Upper lobe of left lung (tissue), 6 donors: ENCODE measurements at regions not wholly inside any gene's neighbourhood (a gene's known extent, or its start where the extent isn't known, plus 50 kb on each side); places are given as distances from the start of the nearest gene placed in this dataset.

ENCODE experiments used
- ATAC-seq, 2 donors: fragments of 200-7000 bp; cut with Tn5 transposase; one replicate each; pipeline ENCODE4 v1.9.1; 2022; ENCODE audit warnings: mild to moderate bottlenecking in 2 of 2, moderate library complexity in 2 of 2; ENCODE audit not compliant: low FRiP score in 2 of 2
- DNase-seq, 2 donors: peaks; one replicate each; pipeline ENCODE4 v3.0.0-alpha.2; 2019 to 2020
- H3K27ac ChIP-seq, 4 donors: fragments of 200-600 bp; sonication (generic); one replicate each; pipeline ENCODE4 v1.5.1; 2016 to 2019
- H3K27me3 ChIP-seq, 4 donors: fragments of 200-600 bp; sonication (generic); one replicate each; pipeline ENCODE4 v1.5.1; 2017 to 2019
- H3K36me3 ChIP-seq, 4 donors: fragments of 200-600 bp; sonication (generic); one replicate each; pipeline ENCODE4 v1.5.1; 2016 to 2019
- H3K4me1 ChIP-seq, 4 donors: fragments of 200-600 bp; sonication (generic); one replicate each; pipeline ENCODE4 v1.5.1; 2018 to 2019
- H3K4me3 ChIP-seq, 4 donors: fragments of 200-600 bp; sonication (generic); one replicate each; pipeline ENCODE4 v1.5.1; 2017 to 2019; ENCODE audit warnings: mild to moderate bottlenecking in 2 of 4, moderate library complexity in 1 of 4
- H3K9me3 ChIP-seq, 4 donors: fragments of 200-600 bp; sonication (generic); one replicate each; pipeline ENCODE4 v1.5.1; 2018 to 2019
- CTCF ChIP-seq, 6 experiments: fragments of 450-650 bp in 4 of 6; fragments of 200-600 bp in 2 of 6; sonication (generic) in 2 of 6; IDR thresholded peaks; one replicate each; pipeline ENCODE4 v1.5.1; 2016 to 2019; ENCODE audit warnings: antibody characterized with exemption in 6 of 6
- EP300 ChIP-seq, 4 donors: sonication (generic); formaldehyde crosslinking; IDR thresholded peaks; one replicate each; pipeline ENCODE4 v1.5.1; 2017; ENCODE audit warnings: antibody characterized with exemption in 4 of 4, control low read depth in 2 of 4
- POLR2A ChIP-seq, 4 donors: fragments of 450-650 bp; IDR thresholded peaks; one replicate each; pipeline ENCODE4 v1.5.1; 2016 to 2017; ENCODE audit warnings: antibody characterized with exemption in 4 of 4, mild to moderate bottlenecking in 2 of 4
- POLR2AphosphoS5 ChIP-seq, 2 donors: sonication (generic); formaldehyde crosslinking; IDR thresholded peaks; one replicate each; pipeline ENCODE4 v1.5.1; 2017; ENCODE audit warnings: antibody characterized with exemption in 2 of 2
- WGBS, 2 donors: methylation state at CpG; one replicate each; pipeline ENCODE4 v1.1.5; 2017 to 2018; 5-methylcytosine and 5-hydroxymethylcytosine counted together
- small RNA-seq, 4 donors: library from RNA; depleted of rRNA; stranded (forward); fragments of <200 nt; gene quantifications; one replicate each; pipeline ENCODE3, GENCODE V24; 2016
- donor health status: DM: no; HTN: no; CAD: no; lungs with moderate emphysema.
- donor health status: DM: no; HTN: yes; CAD: no; lungs with severe emphysema.

- no peak overlapping the region for H3K27ac ChIP-seq
- DNase-seq = no peak
- no peaks in the 10 kb centered on the region for H3K27me3 ChIP-seq
- TF ChIP-seq CTCF (IDR thresholded peaks at IDR 0.05) (no peak), POLR2A (IDR thresholded peaks at IDR 0.05) (no peak), POLR2AphosphoS5 (IDR thresholded peaks at IDR 0.05) (no peak), EP300 (IDR thresholded peaks at IDR 0.05) (no peak)
- H3K4me1 ChIP-seq = peaks cover 0 to 4% (median 0%) of the 10 kb centered on the region in 4 donors
- WGBS, 2 donors = 52 to 57% methylated on average over 3 of the region's 3 CpGs
- ATAC-seq = no peak
- no peaks in the 10 kb centered on the region for H3K9me3 ChIP-seq
- H3K4me3 ChIP-seq = no peak overlapping the region
- no peaks in the 10 kb centered on the region for H3K36me3 ChIP-seq
These were observed 65.5 kb upstream of the PCSK5 start for GRCh38 chr9:75824816-75825568.

DNA sequence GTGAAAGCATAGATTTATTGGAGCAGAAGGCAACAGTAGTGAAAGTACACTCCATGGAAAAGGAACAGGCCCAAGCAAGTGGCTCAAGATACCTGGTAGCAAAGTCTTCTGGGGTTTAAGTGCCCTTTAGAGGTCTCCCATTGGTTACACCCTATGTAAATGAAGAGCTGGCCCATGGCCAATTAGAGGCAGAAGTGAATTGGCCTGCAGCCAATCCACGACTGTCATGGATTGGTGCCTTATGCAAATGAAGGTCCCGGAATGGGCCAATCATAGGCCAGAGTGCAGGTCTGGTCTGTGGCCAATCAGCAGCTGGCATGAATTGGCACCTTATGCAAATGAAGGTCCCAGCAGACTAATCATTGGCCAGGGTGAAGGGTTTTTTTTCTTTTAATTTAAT, 64.2 kb upstream of the PCSK5 start:
- TF ChIP-seq POLR2AphosphoS5 (IDR thresholded peaks at IDR 0.05) = no peak
- no peak for TF ChIP-seq EP300 (IDR thresholded peaks at IDR 0.05)
- TF ChIP-seq CTCF (IDR thresholded peaks at IDR 0.05) = no peak
- TF ChIP-seq POLR2A (IDR thresholded peaks at IDR 0.05) = no peak
- Histone ChIP-seq H3K36me3 (no peaks in the 10 kb centered on the region), H3K4me3 (no peak overlapping the region), H3K27ac (no peak overlapping the region), H3K27me3 (no peaks in the 10 kb centered on the region), H3K9me3 (no peaks in the 10 kb centered on the region), H3K4me1 (peaks cover 0 to 4% (median 0%) of the 10 kb centered on the region in 4 donors)
- DNase-seq (no peak), ATAC-seq (no peak)
- 45 to 51% methylated on average over 2 of the region's 2 CpGs for WGBS, 2 donors

DNA sequence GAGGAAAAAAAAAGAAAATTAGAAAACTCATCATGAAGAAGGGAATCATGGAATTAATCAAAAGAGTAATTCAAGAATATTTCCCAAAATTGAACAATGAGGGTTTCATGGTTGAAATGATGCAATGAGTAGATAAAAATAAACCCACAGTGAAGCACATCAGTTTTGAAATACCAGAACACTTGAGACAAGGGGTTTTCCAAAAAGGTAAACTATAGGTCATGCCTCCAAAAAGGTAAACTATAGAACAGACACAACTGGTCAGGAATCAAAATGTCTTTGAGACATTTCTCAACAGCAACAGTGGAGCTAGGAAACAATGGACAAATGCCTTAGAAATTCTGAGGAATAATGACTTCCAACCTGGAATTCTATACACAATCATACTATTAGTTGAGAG, 60.2 kb upstream of the PCSK5 start:
- Histone ChIP-seq H3K36me3 (no peaks in the 10 kb centered on the region), H3K9me3 (no peaks in the 10 kb centered on the region), H3K27me3 (no peaks in the 10 kb centered on the region), H3K4me3 (no peak overlapping the region), H3K4me1 (peaks cover 0 to 2% (median 0%) of the 10 kb centered on the region in 4 donors), H3K27ac (no peak overlapping the region)
- no peak for DNase-seq
- ATAC-seq = no peak
- no peak for TF ChIP-seq POLR2A (IDR thresholded peaks at IDR 0.05)

DNA sequence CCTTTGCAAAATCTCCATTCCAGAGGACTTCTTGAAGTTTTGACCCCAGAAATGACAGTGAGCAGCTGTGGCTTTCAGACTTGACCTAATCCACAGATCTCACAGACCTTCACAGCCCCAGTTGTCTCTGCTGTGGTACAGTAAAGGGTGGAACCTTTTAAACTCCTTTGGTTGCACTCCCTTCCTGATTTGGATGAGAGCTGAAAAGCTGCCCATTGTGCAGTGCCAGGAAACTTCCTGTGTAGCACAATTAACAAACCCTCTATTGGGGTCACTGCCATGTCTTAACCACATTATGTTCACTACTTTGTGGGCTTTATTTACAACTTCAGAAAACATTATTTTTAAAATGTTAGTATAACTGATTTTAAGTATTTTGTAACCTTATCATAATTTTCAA, 56.7 kb upstream of the PCSK5 start:
- Histone ChIP-seq H3K27ac (no peak overlapping the region), H3K4me3 (no peak overlapping the region), H3K27me3 (no peaks in the 10 kb centered on the region), H3K36me3 (no peaks in the 10 kb centered on the region), H3K9me3 (no peaks in the 10 kb centered on the region), H3K4me1 (no peaks in the 10 kb centered on the region)
- no peak for ATAC-seq
- DNase-seq = no peak
- TF ChIP-seq CTCF (IDR thresholded peaks at IDR 0.05) = no peak

GRCh38 chr9:75834878-75835277, 55.6 kb upstream of the PCSK5 start:
- H3K9me3 ChIP-seq = no peaks in the 10 kb centered on the region
- ATAC-seq (no peak), DNase-seq (no peak)
- TF ChIP-seq EP300 (IDR thresholded peaks at IDR 0.05) (no peak), CTCF (IDR thresholded peaks at IDR 0.05) (no peak), POLR2A (IDR thresholded peaks at IDR 0.05) (no peak), POLR2AphosphoS5 (IDR thresholded peaks at IDR 0.05) (no peak)
- H3K27ac ChIP-seq = no peak overlapping the region
- no peaks in the 10 kb centered on the region for H3K36me3 ChIP-seq
- WGBS, 2 donors = 77 to 80% methylated on average over 2 of the region's 2 CpGs
- no peak overlapping the region for H3K4me3 ChIP-seq
- no peaks in the 10 kb centered on the region for H3K27me3 ChIP-seq
- H3K4me1 ChIP-seq = no peaks in the 10 kb centered on the region

Small RNAs in the stretch of these regions (small RNA-seq; reads per million reads assigned to genes)
- gene RNU6-1228P = 0 reads per million in 4 donors
